ENCODE measurements at regions not wholly inside any gene's neighbourhood (a gene's known extent, or its start where the extent isn't known, plus 50 kb on each side); places are given as distances from the start of the nearest gene placed in this dataset.

DNA sequence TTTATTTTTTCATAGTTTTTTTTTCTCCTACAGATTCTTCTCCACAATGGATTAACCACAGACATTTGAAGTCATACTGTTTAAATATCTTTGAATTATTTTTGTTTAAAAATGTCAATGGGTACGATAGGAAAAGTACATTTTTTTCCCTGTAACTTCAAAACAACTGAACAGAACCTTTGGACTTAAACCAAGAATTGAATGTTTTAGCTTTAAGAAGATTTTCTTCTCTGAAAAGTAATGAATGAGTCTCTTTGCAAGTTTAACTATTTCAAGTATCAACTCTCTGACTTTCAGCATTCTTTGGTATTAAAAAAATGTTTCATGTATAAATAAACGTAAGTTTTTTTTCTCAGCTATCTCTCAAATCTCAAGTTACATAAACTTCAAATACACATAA lies 364.3 kb downstream of the FBXO8 start:
- no peak for DNase-seq

DNA sequence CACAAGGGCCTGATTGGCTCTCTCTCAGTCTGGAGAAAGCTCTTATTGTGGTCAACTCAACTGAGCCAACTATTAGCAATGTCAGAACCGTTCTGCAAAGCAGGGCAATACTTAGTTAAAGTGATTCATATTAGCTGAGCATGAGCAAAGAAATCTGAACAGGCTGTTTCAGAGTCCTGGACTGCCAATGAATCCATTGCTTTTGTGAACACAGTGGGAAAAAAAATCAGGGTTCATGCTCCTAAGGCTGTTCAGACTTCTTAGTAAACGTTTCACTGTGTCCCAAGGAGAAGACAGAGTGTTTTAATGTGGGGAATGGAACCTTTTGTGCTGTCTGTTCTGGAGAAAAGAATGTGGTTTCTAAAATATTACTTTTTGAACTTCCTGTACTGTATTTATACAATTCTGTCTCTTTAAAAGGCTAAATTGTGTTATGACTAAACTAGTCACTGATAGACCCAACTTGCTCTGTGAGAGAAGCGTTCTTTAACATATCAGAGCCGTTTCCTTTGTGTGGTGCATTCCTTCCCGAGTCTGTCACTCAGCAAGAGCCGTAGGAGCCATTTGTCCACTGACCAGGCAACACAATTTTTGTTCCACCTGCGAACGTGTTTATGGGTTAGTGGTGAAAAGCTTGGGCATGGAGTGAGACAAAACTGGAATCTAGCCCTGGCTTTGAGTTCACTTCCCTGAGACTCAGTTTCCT lies 366.1 kb downstream of the FBXO8 start:
- no peak for DNase-seq

DNA sequence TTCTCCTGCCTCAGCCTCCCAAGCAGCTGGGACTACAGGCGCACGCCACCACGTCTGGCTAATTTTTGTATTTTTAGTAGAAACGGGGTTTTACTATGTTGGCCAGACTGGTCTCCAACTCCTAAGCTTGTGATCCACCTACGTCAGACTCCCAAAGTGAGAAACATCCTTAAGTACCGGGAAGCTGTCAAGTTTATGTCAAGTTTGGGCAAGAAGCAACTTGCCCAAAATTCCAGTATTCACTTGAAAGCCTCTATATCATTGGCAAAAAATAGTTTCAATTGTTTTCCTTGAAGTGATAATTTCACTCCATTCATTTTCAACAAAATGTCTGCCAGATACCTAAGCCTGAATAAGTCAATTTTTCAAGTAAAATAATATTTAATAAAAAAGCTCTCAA lies 370.0 kb downstream of the FBXO8 start:
- no peak for DNase-seq

DNA sequence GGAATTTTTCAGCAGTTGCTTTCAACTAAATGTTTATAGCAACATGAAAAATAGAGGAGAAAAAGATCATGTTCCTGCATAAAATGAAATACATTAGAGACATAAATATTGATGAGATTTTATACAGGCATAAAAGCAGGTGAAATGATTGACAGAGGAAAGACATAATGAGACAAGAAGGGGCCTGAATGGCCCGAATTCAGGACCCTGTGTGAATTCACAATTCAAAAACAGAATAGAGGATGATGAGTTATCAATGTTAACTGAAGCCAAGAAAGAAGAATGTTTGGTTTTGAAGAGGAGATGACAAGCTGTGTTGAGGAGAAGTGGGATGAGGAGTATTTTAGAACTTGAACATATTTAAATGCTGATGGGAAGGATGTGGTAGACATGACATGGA lies 371.1 kb downstream of the FBXO8 start:
- DNase-seq, result no peak

DNA sequence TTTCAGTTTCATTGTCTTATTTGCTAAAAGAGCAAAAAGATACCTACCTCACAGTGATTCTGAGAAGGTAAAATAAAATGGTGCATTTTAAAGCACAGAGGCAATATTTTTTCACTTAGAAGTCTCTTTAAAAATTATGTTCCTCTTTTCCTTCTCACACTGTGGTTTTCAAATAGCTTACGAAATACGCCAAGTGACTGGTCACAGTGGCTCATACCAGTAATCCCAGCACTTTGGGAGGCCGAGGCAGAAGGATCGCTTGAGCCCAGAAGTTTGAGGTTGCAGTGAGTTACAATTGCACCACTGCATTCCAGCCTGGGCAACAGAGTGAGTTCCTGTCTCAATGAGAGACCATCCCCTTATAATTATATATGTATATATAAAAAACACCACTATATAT lies 372.6 kb downstream of the FBXO8 start:
- no peak for DNase-seq

DNA sequence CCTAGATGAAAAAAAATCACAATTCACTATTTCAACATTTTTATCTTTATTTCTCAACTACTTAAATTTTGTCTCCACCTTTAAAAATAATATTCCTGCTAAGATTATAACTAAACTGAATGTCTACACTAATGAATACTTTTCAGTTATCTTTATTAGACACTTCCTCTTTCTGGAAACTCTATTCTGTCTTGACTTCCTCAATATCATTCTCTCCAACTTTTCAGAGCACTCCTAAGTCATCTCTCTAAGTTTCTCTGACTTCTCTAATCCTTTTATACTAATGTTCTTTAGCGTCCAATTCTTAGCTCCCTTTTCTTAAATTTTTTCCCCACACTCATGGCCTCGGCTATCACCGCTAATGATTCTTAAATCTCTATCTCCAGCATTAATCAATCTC lies 374.2 kb downstream of the FBXO8 start:
- no peak for DNase-seq

DNA sequence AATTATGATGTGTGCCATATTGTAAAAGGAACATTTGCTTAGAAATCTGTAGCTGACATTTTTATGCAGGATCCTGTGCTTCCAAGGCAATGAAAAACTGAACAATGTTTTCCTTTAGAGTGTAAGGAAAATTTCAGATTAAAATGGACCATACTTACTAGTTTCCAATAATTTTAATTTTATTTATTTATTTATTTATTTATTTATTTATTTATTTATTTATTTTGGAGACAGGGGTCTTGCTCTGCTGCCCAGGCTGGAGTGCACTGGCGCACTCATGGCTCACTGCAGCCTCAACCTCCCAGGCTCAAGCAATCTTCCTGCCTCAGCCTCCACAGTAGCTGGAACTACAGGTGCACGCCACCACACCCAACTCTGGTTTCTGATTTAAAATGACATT lies 369.8 kb upstream of the HAND2 start:
- no peak for DNase-seq

DNA sequence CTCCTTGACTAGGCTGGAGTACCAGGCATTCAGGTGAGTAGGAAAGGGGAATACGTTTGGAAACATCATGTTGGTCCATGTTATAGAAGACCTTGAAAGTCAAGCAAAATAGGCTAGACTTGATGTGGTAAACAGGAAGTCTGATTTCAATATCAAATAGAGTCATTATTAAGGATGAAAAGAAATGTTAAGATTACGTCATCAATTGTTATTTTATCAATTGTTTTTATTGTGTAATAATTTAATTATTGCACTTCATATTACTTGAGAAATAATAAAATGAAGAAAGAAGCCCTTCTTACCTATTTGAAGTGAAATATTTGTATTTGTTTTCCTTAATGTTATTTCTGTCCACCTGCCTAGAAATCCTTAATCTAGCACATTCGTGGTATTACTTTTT lies 361.0 kb upstream of the HAND2 start:
- no peak for DNase-seq

DNA sequence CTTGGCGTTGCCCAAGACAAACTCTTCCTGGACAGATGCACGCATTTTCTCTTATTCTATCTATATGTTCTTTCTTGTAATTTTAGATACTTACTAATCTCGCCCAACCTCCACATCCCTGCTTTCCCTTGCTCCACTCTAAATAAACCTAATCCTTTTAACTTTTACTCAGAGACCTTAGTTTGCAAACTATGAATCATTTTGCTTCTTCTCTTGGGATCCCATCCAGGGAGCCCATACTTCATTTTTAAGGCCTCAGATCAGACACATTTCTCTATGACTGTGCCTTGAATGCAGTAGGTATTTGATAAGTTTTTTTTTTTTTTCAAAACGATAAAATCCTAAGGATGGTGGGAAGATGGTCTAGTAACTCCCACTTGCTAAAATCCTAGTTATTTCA lies 353.8 kb upstream of the HAND2 start:
- no peak for DNase-seq

DNA sequence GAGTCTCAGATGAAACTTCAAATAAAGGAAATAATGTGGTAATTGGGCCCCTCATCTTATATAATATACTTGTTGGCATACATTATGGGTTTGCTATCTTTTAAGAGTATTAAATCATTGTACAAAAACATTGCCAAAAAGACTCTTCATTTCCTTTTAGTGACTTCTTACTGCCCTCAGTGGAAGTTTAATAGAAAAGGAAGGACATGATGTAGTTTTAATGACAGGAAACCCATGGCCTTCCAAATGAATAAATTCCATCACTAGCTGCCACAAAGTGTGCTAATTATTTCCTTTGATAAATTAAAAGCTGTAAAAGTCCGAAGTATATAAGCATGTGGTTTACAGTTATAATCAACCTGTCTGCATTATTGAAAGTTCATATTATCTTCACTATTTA lies 350.9 kb upstream of the HAND2 start:
- no peak for DNase-seq

DNA sequence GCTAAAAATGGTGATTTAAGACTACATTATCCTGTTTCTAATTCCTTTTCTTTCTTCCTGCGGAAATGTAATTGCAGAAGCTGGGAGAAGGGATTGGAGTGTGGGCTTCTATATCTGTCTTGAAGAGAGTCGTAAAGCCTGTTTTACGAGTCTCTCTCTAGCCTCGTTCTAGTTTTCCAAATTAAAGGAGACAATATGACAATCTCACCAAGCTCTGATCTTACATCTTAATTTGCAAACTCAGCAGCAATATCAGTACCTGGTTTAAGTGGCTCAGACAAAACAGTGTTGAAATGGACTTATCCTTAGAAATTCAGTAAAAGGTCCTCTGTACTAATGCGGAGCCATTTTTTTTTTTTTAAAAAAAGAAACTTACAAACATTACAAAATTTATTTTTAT lies 349.5 kb upstream of the HAND2 start:
- no peak for DNase-seq

DNA sequence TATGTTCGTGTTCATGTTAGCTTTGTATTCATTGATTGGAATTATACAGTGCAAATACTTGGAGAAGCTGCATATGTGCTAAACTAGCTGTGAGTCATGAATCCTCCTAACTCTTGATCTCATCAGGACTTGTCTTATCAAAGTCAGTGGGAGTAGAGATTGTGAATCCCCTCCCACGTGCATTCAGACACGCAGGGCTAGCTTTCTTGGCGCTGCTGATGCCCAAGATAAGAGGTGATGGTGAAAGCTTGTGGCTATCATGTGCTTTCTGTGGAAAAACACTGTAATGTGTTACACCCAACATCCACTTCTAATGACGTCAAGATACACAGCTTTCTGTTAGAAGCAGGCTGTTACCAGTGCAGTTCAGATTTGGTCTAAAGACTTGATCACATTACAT lies 348.7 kb upstream of the HAND2 start:
- no peak for DNase-seq

DNA sequence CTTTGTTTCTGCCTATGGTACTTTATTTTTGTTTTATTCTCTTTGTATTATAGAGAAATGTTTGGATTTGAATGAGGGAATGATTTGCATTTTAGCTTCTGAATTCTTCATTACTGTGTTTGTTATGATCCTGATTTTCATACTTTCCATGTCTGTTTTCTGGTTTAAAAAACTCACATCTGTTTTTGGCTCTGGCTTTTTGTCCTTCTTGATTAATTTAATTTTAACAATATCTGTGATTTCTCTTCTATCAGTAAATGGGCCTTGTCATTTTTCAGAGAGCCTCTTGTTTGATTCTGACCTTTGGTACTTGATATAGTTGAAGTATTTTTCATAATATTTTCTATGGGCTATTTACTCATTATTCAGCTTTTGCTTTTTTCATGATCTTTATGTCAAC lies 341.6 kb upstream of the HAND2 start:
- DNase-seq, result no peak

DNA sequence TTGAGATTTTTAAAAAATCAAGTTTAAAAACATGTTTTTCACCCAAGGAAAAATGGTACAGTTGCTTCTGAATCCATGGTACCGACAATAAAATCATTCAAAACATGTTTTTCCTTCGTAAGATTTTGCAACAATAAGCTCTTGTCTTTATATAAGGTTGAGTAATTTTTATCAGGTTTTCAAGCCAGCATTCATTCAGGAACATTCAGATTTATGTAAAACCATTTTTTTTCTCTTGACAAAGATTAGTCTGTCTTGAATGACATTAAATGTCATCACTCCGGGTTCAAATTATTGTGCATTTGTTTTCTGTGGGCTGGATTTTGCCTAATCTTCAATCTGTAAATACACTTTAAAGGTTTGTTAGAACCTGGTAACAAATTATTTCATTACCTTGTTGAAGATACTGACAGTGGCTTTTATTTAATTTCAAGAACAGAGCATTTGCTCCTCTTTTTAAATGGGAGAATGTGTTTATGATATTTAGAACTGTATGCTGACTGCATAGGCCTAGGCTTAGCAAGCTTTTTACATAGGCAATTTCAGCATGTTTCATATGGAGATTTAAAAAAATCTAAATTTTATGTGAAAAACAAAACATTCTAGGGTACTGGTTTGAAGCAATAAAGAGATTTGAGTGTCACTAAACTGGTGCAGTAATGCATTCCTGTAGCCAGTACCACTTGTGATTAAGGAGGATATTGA lies 336.4 kb upstream of the HAND2 start:
- no peak for DNase-seq

DNA sequence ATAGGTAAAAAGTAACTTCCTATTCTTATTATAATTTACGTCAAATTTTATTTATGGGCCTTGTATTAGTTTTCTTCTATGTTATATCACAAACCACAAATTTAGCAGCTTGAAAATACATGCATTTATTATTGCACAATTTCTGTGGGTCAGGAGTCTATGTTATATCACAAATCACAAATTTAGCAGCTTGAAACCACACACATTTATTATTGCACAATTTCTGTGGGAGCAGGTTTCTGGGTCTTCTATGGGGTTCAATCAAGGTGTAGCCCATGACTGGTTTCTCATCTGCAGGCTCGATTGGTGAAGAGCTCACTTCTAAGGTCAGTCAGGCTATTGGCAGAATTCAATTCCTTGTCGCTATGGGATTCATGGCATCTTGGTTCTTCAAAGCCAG lies 332.7 kb upstream of the HAND2 start:
- no peak for DNase-seq

DNA sequence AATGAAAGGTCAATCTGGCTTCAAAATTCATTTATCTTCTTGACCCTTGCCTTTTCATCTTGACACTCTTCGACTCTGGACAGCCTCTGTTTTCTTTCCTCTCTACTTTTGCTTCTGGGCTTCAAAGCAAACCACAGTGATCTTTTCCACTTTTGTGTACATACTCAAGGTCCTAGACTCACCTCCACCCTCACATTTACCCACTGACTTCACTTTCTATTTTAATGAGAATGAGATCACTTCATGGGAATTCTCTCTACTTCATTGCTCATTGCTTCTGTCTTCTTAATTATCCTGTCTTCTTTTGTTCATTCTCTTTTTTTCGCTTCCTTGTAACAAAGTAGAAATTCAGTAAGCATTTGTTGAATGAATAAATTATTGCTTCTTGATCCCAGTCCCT lies 330.1 kb upstream of the HAND2 start:
- no peak for DNase-seq

DNA sequence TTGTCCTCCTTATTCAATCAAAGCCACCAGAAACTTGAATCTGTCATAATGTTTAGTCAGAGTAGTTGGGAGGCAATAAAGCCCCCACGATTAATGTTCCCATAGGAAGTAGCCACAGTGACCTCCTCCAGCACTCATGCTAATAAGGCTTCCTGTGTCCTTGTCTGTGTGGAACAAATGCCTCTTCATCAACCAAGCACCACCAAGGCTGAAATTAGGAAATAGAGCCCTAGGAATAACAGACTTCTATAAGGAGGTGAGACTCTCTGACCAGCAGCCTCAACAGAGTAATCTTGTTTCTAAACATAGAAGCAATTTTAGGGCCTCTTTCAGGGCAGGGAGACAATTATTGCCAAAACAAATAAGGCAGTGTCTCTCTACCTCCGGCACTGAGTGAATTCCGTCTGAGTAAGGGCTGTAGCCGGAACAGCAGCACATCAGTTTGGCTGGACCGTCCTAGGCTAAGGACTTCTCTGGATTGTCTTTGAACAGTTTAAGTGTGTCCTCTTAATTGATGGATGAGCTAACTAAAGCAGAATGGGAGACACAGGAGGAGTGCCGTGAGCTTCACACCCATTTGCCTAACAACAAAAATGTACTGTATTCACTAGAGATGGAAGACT lies 329.2 kb upstream of the HAND2 start:
- DNase-seq, result no peak

DNA sequence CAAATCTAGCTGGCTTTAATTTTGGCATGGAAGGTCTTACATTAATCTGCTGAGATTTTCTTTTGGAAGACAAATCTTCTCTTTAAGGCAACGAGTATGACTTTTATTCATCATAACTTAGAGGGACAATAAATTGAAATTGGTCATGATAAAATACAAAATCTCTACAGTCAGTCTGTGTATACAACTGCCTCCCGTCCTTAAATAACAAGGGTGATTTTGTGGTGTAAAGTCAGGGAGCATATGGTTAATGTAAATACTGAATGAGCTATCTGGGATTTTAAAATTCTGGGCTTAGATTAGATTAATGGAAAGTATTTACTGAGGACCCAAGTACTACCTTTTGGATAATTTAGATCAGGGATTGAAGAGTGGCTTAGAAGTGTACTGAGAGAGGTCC lies 328.4 kb upstream of the HAND2 start:
- DNase-seq, result no peak

DNA sequence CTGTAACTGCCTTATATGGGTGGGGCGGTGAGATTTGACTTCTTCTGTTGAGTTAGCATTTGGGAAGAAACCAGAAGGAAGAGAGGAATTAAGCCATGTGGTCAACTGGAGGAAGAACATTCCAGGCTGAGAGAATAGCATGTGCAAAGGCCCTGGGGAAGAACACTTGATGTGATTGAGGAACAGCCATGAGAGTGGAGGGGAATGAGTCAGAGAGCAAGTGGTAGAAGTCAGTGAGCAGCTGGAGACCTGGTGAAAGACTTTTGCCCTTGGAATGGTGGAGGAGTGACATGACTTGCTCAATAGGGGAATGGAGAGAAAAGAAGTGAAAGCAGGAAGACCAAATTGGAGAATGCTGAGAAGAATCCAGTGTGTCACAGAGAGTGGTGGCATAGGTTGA lies 327.8 kb upstream of the HAND2 start:
- no peak for DNase-seq

DNA sequence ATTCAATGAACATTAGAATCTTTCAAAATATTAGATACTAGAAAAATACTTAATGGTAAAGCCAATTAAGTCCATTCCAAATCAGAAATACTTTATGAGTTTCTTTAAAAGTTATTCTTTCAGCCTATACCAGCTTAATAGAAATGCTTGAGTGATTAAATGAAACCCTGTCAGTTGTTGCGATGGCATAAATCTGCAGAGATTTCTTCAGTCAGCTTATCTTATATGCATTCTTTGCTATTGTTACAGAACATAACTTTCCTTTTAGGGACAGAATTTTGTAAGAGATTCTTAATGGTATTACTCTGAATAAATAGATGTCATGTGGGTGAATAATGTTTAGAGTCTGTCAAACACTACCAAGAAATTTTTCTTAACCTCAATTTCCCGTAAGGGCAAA lies 325.0 kb upstream of the HAND2 start:
- DNase-seq, result no peak

DNA sequence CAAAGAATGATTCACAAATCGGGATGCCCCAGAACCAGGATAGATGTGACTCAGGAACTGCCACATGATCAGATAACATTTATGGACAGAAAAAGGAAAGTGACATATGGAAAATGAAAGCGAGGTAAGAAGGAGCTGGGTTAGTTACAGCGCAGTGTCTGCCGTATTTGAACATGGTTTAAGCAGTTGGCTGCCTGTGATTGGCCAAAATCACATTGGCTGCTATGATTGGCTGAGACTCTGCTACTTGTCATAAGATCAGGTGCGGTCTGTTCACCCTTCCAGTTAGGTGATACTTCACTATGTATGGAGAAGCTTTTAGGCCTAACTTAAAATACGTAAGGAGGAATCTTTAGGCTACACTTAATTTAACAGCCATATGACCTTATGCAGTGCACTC lies 322.7 kb upstream of the HAND2 start:
- DNase-seq, result no peak

DNA sequence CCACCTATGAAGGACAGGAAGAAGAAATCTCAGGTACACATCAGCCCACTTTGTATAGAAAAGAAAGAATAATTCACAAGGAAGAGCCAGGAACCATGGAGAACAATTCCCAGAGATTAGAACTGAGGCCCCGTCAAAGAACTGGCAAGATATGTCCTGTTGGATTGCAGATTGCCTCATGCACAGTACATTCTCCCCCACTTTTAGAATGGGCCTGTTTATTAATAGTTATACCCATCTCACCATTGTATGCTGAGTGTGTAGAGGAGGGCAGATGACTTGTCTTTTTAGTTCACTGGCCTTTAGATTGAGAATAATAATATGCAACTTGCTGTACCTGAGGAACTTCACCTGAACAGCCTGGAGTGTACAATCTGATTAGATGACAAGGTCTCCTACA lies 315.6 kb upstream of the HAND2 start:
- DNase-seq, result no peak

DNA sequence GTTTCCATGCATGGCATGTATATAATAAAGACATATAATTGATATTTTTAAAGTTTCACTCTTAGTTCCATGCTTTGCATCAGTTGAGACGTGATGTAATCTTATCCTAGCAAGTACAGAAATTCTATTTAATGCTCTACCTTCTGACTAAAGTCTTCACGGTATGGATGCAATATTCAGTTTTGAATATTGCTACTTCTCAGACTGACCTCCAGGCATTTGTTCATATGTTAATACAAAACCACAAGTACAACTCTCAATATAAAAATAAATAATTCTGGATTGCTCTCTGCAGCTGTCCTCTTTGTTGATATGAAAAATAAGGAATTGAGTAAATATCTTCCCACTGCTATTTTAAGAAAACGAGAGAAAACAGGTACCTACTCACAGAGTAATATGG lies 309.8 kb upstream of the HAND2 start:
- DNase-seq, result no peak

DNA sequence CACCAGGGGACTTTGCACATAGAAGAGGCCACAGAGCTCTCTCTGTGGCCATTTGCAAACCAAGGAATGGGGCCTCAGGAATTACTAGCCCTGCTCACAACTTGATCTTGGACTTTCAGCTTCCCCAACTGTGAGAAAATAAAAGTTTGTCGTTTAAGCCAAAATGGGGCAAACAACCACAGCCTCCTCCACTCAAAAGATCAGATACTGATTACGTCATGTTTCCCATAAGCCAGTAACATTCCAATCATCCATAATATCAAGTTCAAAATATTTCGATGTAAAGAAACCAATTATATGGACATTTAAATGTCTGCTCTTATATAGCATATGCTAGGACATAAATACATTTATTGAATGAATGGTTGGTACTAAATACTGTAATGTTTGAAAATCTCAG lies 307.5 kb upstream of the HAND2 start:
- no peak for DNase-seq

DNA sequence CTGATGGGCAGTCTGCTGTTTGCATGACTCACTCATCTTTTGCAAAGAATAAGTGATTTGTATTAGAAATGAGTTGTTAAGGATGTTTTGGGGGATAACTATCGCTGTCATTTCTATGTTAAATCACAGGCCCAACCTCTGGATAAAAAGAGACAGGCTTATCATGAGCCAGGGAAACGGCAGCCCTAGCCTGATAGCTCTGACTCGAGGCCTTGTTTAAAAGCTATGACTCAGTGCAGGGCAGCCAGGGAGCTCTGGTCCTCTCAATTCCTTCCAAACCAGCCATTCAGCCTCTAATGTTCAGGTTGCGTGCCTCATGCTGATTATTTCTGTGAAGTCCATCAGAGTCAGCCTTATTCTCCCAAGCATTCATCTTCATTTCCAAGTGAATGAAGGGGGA lies 305.9 kb upstream of the HAND2 start:
- no peak for DNase-seq
